SH-SY5Y (cell line): ENCODE measurements at regions not wholly inside any gene's neighbourhood (a gene's known extent, or its start where the extent isn't known, plus 50 kb on each side); places are given as distances from the start of the nearest gene placed in this dataset.

Experiments
- GATA2 ChIP-seq: IDR thresholded peaks from 2 replicates; pipeline ENCODE4 v1.6.1; 2011; ENCODE audit warnings: mild to moderate bottlenecking, low read depth, low read length
- GATA3 ChIP-seq: IDR thresholded peaks from 2 replicates; pipeline ENCODE4 v1.6.1; 2011; ENCODE audit warnings: low read depth, mild to moderate bottlenecking, low read length, moderate library complexity

- TF ChIP-seq GATA2: no peak
- no peak for TF ChIP-seq GATA3
These were observed 168.7 kb upstream of the LYZL1 start for GRCh38 chr10:29120216-29120615.
